GM12878 (cell line): ENCODE measurements at regions not wholly inside any gene's neighbourhood (a gene's known extent, or its start where the extent isn't known, plus 50 kb on each side); places are given as distances from the start of the nearest gene placed in this dataset.

Experiments
- BRCA1 ChIP-seq: IDR thresholded peaks from 2 replicates; pipeline ENCODE4 v1.6.1; 2011; ENCODE audit warnings: low read depth, low read length, improper control_type of control experiment
- JUNB ChIP-seq: IDR thresholded peaks from 2 replicates; pipeline ENCODE4 v1.6.1; 2016; ENCODE audit warnings: antibody characterized with exemption, mild to moderate bottlenecking
- NRF1 ChIP-seq: conservative IDR thresholded peaks from 2 replicates; pipeline ENCODE4 v1.6.1; 2011; ENCODE audit warnings: mild to moderate bottlenecking, low read depth, low read length, improper control_type of control experiment
- POLR2A ChIP-seq: IDR thresholded peaks from 2 replicates; pipeline ENCODE4 v1.6.1; 2011; ENCODE audit warnings: low read depth, mild to moderate bottlenecking, low read length
- POLR2AphosphoS5 ChIP-seq: IDR thresholded peaks from 2 replicates; pipeline ENCODE4 v1.6.1; 2011; ENCODE audit warnings: mild to moderate bottlenecking, low read length, inconsistent platforms
- TCF12 ChIP-seq: IDR thresholded peaks from 2 replicates; pipeline ENCODE4 v1.6.1; 2011; ENCODE audit warnings: low read depth, mild to moderate bottlenecking, low read length
- TF ChIP-seq, protein P1 (sequence below): IDR thresholded peaks from 2 replicates; pipeline ENCODE4 v1.6.1; 2012; ENCODE audit warnings: low read depth, low read length, improper control_type of control experiment
- TF ChIP-seq, protein P2 (sequence below): fragments of 450-650 bp; IDR thresholded peaks from 2 replicates; pipeline ENCODE4 v1.6.1; 2017; ENCODE audit warnings: mild to moderate bottlenecking
- TF ChIP-seq, protein P3 (sequence below): IDR thresholded peaks from 2 replicates; pipeline ENCODE4 v1.6.1; 2011; ENCODE audit warnings: mild to moderate bottlenecking, low read depth, low read length, moderate library complexity; ENCODE audit not compliant: insufficient replicate concordance
- TF ChIP-seq, protein P4 (sequence below), 3 experiments: IDR thresholded peaks in 2 of 3; conservative IDR thresholded peaks in 1 of 3; 2 replicates each; pipeline ENCODE4 v1.5.1; 2011; ENCODE audit warnings: low read depth in 3 of 3, low read length in 3 of 3, mild to moderate bottlenecking in 3 of 3, control low read depth in 2 of 3, moderate library complexity in 2 of 3, inconsistent platforms in 1 of 3, mixed read lengths in 1 of 3; ENCODE audit not compliant: control insufficient read depth in 2 of 3, insufficient read depth in 1 of 3; ENCODE audit errors: extremely low read depth in 1 of 3

DNA sequence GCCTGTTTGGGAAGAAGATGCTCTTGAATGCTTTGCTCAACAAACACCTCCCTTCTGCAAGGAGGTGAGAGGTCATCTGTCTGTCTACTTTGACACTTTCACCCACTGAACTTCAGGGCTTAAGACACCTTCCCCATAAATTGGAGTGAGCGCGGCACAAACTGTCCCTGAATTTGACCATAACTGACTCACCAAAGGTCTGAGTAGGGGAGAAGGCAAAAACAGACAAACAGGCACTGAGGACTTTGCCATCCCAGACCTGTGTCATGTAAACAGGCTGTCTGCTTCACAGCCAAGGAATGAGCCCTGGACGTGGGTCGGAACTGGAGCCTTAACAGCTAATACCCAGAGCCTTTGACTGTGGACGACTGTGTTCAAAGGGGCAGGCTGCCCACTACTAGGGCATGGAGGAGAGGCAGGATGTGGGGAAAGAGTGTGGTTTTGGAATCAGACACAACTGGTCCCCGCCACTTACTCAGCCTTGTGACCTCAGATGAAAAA, 320.9 kb upstream of the KLF4 start:
- TF ChIP-seq, protein P1, sequence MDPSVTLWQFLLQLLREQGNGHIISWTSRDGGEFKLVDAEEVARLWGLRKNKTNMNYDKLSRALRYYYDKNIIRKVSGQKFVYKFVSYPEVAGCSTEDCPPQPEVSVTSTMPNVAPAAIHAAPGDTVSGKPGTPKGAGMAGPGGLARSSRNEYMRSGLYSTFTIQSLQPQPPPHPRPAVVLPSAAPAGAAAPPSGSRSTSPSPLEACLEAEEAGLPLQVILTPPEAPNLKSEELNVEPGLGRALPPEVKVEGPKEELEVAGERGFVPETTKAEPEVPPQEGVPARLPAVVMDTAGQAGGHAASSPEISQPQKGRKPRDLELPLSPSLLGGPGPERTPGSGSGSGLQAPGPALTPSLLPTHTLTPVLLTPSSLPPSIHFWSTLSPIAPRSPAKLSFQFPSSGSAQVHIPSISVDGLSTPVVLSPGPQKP: no peak
- TF ChIP-seq, protein P2, sequence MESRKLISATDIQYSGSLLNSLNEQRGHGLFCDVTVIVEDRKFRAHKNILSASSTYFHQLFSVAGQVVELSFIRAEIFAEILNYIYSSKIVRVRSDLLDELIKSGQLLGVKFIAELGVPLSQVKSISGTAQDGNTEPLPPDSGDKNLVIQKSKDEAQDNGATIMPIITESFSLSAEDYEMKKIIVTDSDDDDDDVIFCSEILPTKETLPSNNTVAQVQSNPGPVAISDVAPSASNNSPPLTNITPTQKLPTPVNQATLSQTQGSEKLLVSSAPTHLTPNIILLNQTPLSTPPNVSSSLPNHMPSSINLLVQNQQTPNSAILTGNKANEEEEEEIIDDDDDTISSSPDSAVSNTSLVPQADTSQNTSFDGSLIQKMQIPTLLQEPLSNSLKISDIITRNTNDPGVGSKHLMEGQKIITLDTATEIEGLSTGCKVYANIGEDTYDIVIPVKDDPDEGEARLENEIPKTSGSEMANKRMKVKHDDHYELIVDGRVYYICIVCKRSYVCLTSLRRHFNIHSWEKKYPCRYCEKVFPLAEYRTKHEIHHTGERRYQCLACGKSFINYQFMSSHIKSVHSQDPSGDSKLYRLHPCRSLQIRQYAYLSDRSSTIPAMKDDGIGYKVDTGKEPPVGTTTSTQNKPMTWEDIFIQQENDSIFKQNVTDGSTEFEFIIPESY: no peak
- TF ChIP-seq BRCA1 (no peak), POLR2AphosphoS5 (no peak), JUNB (no peak), NRF1 (no peak), POLR2A (no peak), TCF12 (no peak)
- TF ChIP-seq, protein P3, sequence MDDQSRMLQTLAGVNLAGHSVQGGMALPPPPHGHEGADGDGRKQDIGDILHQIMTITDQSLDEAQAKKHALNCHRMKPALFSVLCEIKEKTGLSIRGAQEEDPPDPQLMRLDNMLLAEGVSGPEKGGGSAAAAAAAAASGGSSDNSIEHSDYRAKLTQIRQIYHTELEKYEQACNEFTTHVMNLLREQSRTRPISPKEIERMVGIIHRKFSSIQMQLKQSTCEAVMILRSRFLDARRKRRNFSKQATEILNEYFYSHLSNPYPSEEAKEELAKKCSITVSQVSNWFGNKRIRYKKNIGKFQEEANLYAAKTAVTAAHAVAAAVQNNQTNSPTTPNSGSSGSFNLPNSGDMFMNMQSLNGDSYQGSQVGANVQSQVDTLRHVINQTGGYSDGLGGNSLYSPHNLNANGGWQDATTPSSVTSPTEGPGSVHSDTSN: no peak
- TF ChIP-seq, protein P4, sequence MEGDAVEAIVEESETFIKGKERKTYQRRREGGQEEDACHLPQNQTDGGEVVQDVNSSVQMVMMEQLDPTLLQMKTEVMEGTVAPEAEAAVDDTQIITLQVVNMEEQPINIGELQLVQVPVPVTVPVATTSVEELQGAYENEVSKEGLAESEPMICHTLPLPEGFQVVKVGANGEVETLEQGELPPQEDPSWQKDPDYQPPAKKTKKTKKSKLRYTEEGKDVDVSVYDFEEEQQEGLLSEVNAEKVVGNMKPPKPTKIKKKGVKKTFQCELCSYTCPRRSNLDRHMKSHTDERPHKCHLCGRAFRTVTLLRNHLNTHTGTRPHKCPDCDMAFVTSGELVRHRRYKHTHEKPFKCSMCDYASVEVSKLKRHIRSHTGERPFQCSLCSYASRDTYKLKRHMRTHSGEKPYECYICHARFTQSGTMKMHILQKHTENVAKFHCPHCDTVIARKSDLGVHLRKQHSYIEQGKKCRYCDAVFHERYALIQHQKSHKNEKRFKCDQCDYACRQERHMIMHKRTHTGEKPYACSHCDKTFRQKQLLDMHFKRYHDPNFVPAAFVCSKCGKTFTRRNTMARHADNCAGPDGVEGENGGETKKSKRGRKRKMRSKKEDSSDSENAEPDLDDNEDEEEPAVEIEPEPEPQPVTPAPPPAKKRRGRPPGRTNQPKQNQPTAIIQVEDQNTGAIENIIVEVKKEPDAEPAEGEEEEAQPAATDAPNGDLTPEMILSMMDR (IDR thresholded peaks at IDR 0.05 in 2 of 3, conservative IDR thresholded peaks at IDR 0.05 in 1 of 3; ENCODE audit: control insufficient read depth in 2 of 3, extremely low read depth in 1 of 3, insufficient read depth in 1 of 3, low read depth in 3 of 3, low read length in 3 of 3): no peak
